ENCODE measurements at regions not wholly inside any gene's neighbourhood (a gene's known extent, or its start where the extent isn't known, plus 50 kb on each side); places are given as distances from the start of the nearest gene placed in this dataset.

- Mint-ChIP-seq H3K27ac (no peak overlapping the region), H3K36me3 (no peaks in the 10 kb centered on the region), H3K27me3 (ENCODE audit: low read depth) (no peaks in the 10 kb centered on the region; the same call in 1 of the 2 replicates), H3K4me1 (no peaks in the 10 kb centered on the region), H3K4me3 (no peak overlapping the region), H3K9me3 (no peaks in the 10 kb centered on the region)
- TF ChIP-seq ZNF671 (CRISPR knock-in tag; IDR thresholded peaks at IDR 0.05) = no peak
- TF ChIP-seq ZNF425 (CRISPR knock-in tag; conservative IDR thresholded peaks at IDR 0.05) = no peak
- no peak for TF ChIP-seq E2F4 (CRISPR knock-in tag; IDR thresholded peaks at IDR 0.05; ENCODE audit: borderline replicate concordance, low read depth)
- no peak for TF ChIP-seq SOX15 (CRISPR knock-in tag; IDR thresholded peaks at IDR 0.05)
- TF ChIP-seq TEAD1 (CRISPR knock-in tag; IDR thresholded peaks at IDR 0.05) = no peak
- no peak for TF ChIP-seq ESRRA (CRISPR knock-in tag; IDR thresholded peaks at IDR 0.05; ENCODE audit: borderline replicate concordance)
- TF ChIP-seq RELA (CRISPR knock-in tag; IDR thresholded peaks at IDR 0.05; ENCODE audit: borderline replicate concordance) = no peak
- POLR2A ChIA-PET = no interaction called here
- CTCF ChIA-PET = no interaction called here
- ATAC-seq (no peak), DNase-seq (ENCODE audit: low spot score) (no peak)
Observed at GRCh38 chr15:39504808-39505207, 76.1 kb upstream of the THBS1 start.

GRCh38 chr15:39506146-39506545 is 74.7 kb upstream of the THBS1 start:
- CTCF ChIA-PET = no interaction called here
- POLR2A ChIA-PET = no interaction called here
- no peaks in the 10 kb centered on the region for H3K9me3 Mint-ChIP-seq

More at GRCh38 chr15:39506146-39506545, 74.7 kb upstream of the THBS1 start:
- no peak for ATAC-seq
- no peak for DNase-seq (ENCODE audit: low spot score)
- no peak overlapping the region for H3K4me3 Mint-ChIP-seq
- H3K27me3 Mint-ChIP-seq (ENCODE audit: low read depth) = no peaks in the 10 kb centered on the region
- H3K27ac Mint-ChIP-seq = no peak overlapping the region
- H3K4me1 Mint-ChIP-seq = no peaks in the 10 kb centered on the region
- H3K36me3 Mint-ChIP-seq = no peaks in the 10 kb centered on the region
- no peak for TF ChIP-seq ZMAT4 (CRISPR knock-in tag; IDR thresholded peaks at IDR 0.05)
- no peak for TF ChIP-seq HMGXB4 (CRISPR knock-in tag; IDR thresholded peaks at IDR 0.05)
- TF ChIP-seq ESRRA (CRISPR knock-in tag; IDR thresholded peaks at IDR 0.05; ENCODE audit: borderline replicate concordance) = no peak
- no peak for TF ChIP-seq ZNF416 (CRISPR knock-in tag; IDR thresholded peaks at IDR 0.05)
- TF ChIP-seq TP53 (CRISPR knock-in tag; IDR thresholded peaks at IDR 0.05) = no peak
- TF ChIP-seq RORB (CRISPR knock-in tag; IDR thresholded peaks at IDR 0.05) = no peak
- TF ChIP-seq FOXJ3 (CRISPR knock-in tag; IDR thresholded peaks at IDR 0.05; ENCODE audit: borderline replicate concordance) = no peak
- TF ChIP-seq NR2C2 (CRISPR knock-in tag; IDR thresholded peaks at IDR 0.05) = no peak
- TF ChIP-seq CTCF (IDR thresholded peaks at IDR 0.05) = no peak
- no peak for TF ChIP-seq FOXP1 (CRISPR knock-in tag; IDR thresholded peaks at IDR 0.05; ENCODE audit: borderline replicate concordance)
- no peak for TF ChIP-seq ATF2 (CRISPR knock-in tag; IDR thresholded peaks at IDR 0.05; ENCODE audit: borderline replicate concordance, low read depth)
- no peak for TF ChIP-seq SOX15 (CRISPR knock-in tag; IDR thresholded peaks at IDR 0.05)
